ENCODE measurements at regions not wholly inside any gene's neighbourhood (a gene's known extent, or its start where the extent isn't known, plus 50 kb on each side); places are given as distances from the start of the nearest gene placed in this dataset.

DNA sequence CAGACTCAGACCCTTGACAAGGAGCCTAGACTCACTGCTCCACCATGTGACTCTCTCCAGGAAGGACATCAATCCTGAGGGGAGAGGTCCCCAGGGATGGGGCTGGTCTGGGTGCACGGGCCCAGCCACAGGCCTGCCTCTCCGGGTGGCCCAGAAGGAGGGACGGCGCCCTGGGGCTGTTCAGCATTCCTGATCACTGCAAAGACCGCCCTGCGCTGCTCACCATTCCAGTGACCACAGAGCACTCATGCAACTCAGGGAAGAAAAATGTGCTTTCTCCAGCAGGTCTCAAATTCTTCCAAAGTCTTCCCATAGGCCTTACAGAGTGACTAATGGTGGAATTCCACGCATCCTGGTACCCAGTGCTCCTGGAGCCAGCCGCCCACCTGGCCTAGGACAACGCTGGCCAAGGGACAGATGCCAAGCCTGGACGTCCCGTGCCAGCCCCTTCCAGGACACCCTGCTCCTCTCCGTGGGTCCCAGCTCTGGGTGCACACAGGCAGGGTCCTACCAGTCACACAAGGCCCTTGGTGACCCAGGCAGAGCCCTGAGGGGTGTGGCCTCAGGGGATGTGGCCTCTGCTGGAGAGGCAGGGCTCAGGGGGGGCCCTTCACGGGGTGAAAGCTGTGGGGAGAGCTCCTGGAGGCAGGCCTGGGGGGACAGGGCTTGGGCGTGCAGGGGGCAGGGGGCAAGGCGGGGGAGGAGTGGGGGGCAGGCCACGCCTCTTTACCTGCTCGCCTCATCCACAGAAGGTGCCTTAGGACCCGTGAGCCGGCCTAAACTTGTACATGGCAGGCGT, 178.8 kb downstream of the IGLL1 start:
- TF ChIP-seq CTCF (IDR thresholded peaks at IDR 0.05) (no peak), POLR2A (IDR thresholded peaks at IDR 0.05) (no peak)

Measured in right lobe of liver (tissue), 4 donors.